ENCODE measurements at regions not wholly inside any gene's neighbourhood (a gene's known extent, or its start where the extent isn't known, plus 50 kb on each side); places are given as distances from the start of the nearest gene placed in this dataset.

- no peak for TF ChIP-seq CTCF (IDR thresholded peaks at IDR 0.05)
These were observed 319.2 kb downstream of the SHQ1 start for GRCh38 chr3:72529081-72529480.

- TF ChIP-seq CTCF (IDR thresholded peaks at IDR 0.05): no peak
These were observed 324.7 kb downstream of the SHQ1 start for GRCh38 chr3:72523429-72524151.

- no peak for TF ChIP-seq CTCF (IDR thresholded peaks at IDR 0.05)
These were observed 327.4 kb downstream of the SHQ1 start for GRCh38 chr3:72520690-72521308.

- TF ChIP-seq CTCF (IDR thresholded peaks at IDR 0.05): no peak
These were observed 328.2 kb downstream of the SHQ1 start for GRCh38 chr3:72519946-72520604.

GRCh38 chr3:72517921-72518424 is 330.3 kb downstream of the SHQ1 start:
- TF ChIP-seq CTCF (IDR thresholded peaks at IDR 0.05): no peak

GRCh38 chr3:72517336-72517735 is 330.9 kb downstream of the SHQ1 start:
- TF ChIP-seq CTCF (IDR thresholded peaks at IDR 0.05): no peak

GRCh38 chr3:72516361-72516760 is 331.9 kb downstream of the SHQ1 start:
- no peak for TF ChIP-seq CTCF (IDR thresholded peaks at IDR 0.05)
